ENCODE measurements at regions not wholly inside any gene's neighbourhood (a gene's known extent, or its start where the extent isn't known, plus 50 kb on each side); places are given as distances from the start of the nearest gene placed in this dataset.

- no peak overlapping the region for H3K4me3 ChIP-seq (ENCODE audit: low read depth, low read length)
- no peak for TF ChIP-seq CTCF (conservative IDR thresholded peaks at IDR 0.05; ENCODE audit: low read depth, low read length)
- DNase-seq (ENCODE audit: low read depth): no peak
These were observed 1100.4 kb upstream of the SLC39A10 start for GRCh38 chr2:194556629-194557028.

GRCh38 chr2:194553980-194554379 lies 1103.0 kb upstream of the SLC39A10 start:
- no peak for TF ChIP-seq CTCF (conservative IDR thresholded peaks at IDR 0.05; ENCODE audit: low read depth, low read length)
- H3K4me3 ChIP-seq (ENCODE audit: low read depth, low read length): no peak overlapping the region
- DNase-seq (ENCODE audit: low read depth): no peak

- no peak overlapping the region for H3K4me3 ChIP-seq (ENCODE audit: low read depth, low read length)
- TF ChIP-seq CTCF (conservative IDR thresholded peaks at IDR 0.05; ENCODE audit: low read depth, low read length): no peak
- DNase-seq (ENCODE audit: low read depth): no peak
These were observed 1106.3 kb upstream of the SLC39A10 start for GRCh38 chr2:194550702-194551101.

GRCh38 chr2:194549387-194549786 lies 1107.6 kb upstream of the SLC39A10 start:
- DNase-seq (ENCODE audit: low read depth): no peak
- no peak for TF ChIP-seq CTCF (conservative IDR thresholded peaks at IDR 0.05; ENCODE audit: low read depth, low read length)
- H3K4me3 ChIP-seq (ENCODE audit: low read depth, low read length): no peak overlapping the region

GRCh38 chr2:194545978-194546377 lies 1111.0 kb upstream of the SLC39A10 start:
- no peak for TF ChIP-seq CTCF (conservative IDR thresholded peaks at IDR 0.05; ENCODE audit: low read depth, low read length)
- DNase-seq (ENCODE audit: low read depth): peak; percentile 34
- no peak overlapping the region for H3K4me3 ChIP-seq (ENCODE audit: low read depth, low read length)

- no peak for DNase-seq (ENCODE audit: low read depth)
- H3K4me3 ChIP-seq (ENCODE audit: low read depth, low read length): no peak overlapping the region
- TF ChIP-seq CTCF (conservative IDR thresholded peaks at IDR 0.05; ENCODE audit: low read depth, low read length): no peak
These were observed 1117.6 kb upstream of the SLC39A10 start for GRCh38 chr2:194539425-194539824.

GRCh38 chr2:194526121-194526520 lies 1130.9 kb upstream of the SLC39A10 start:
- H3K4me3 ChIP-seq (ENCODE audit: low read depth, low read length): no peak overlapping the region
- no peak for TF ChIP-seq CTCF (conservative IDR thresholded peaks at IDR 0.05; ENCODE audit: low read depth, low read length)
- no peak for DNase-seq (ENCODE audit: low read depth)

All from choroid plexus epithelial cell (primary cell).